ENCODE measurements at regions not wholly inside any gene's neighbourhood (a gene's known extent, or its start where the extent isn't known, plus 50 kb on each side); places are given as distances from the start of the nearest gene placed in this dataset.
A peak's percentile ranks its signal among the peaks of the same experiment; 100 is the strongest.
"Not testable (repeated sequence)": the region's sequence is repeated elsewhere in the genome, so short reads cannot be mapped to it uniquely, and the experiment has no call there.

- no peak for DNase-seq
These were observed 613.1 kb upstream of the ADGRL2 start for GRCh38 chr1:81187635-81188034.

GRCh38 chr1:81186261-81186660 is 614.5 kb upstream of the ADGRL2 start:
- peak in 1 of 2 experiments; percentile 34 for DNase-seq

- no peak for DNase-seq
These were observed 617.2 kb upstream of the ADGRL2 start for GRCh38 chr1:81183553-81183952.

GRCh38 chr1:81183051-81183450 is 617.7 kb upstream of the ADGRL2 start:
- no peak for DNase-seq

GRCh38 chr1:81179242-81179641 is 621.5 kb upstream of the ADGRL2 start:
- no peak for DNase-seq

GRCh38 chr1:81178431-81179093 is 622.2 kb upstream of the ADGRL2 start:
- DNase-seq = not testable (repeated sequence)

- DNase-seq = no peak
These were observed 625.8 kb upstream of the ADGRL2 start for GRCh38 chr1:81174811-81175476.

- DNase-seq = no peak
These were observed 626.7 kb upstream of the ADGRL2 start for GRCh38 chr1:81174052-81174451.

- no peak for DNase-seq
These were observed 628.3 kb upstream of the ADGRL2 start for GRCh38 chr1:81172483-81172882.

- DNase-seq = no peak
These were observed 630.0 kb upstream of the ADGRL2 start for GRCh38 chr1:81170721-81171120.

GRCh38 chr1:81165963-81166362 is 634.8 kb upstream of the ADGRL2 start:
- DNase-seq = no peak

- no peak for DNase-seq
These were observed 640.0 kb upstream of the ADGRL2 start for GRCh38 chr1:81160696-81161095.

GRCh38 chr1:81158592-81158991 is 642.1 kb upstream of the ADGRL2 start:
- DNase-seq = no peak

GRCh38 chr1:81157686-81158085 is 643.0 kb upstream of the ADGRL2 start:
- no peak for DNase-seq

GRCh38 chr1:81156887-81157286 is 643.8 kb upstream of the ADGRL2 start:
- no peak for DNase-seq

- DNase-seq = no peak
These were observed 645.6 kb upstream of the ADGRL2 start for GRCh38 chr1:81155131-81155530.

- DNase-seq = no peak
These were observed 649.5 kb upstream of the ADGRL2 start for GRCh38 chr1:81151206-81151605.

- no peak for DNase-seq
These were observed 650.9 kb upstream of the ADGRL2 start for GRCh38 chr1:81149649-81150325.

- DNase-seq = no peak
These were observed 656.4 kb upstream of the ADGRL2 start for GRCh38 chr1:81144240-81144825.

GRCh38 chr1:81142099-81142826 is 658.5 kb upstream of the ADGRL2 start:
- DNase-seq = no peak

GRCh38 chr1:81135524-81135923 is 665.2 kb upstream of the ADGRL2 start:
- DNase-seq = no peak

GRCh38 chr1:81129776-81130175 is 671.0 kb upstream of the ADGRL2 start:
- DNase-seq = no peak

GRCh38 chr1:81129366-81129765 is 671.4 kb upstream of the ADGRL2 start:
- no peak for DNase-seq
